ENCODE measurements at regions not wholly inside any gene's neighbourhood (a gene's known extent, or its start where the extent isn't known, plus 50 kb on each side); places are given as distances from the start of the nearest gene placed in this dataset.

DNA sequence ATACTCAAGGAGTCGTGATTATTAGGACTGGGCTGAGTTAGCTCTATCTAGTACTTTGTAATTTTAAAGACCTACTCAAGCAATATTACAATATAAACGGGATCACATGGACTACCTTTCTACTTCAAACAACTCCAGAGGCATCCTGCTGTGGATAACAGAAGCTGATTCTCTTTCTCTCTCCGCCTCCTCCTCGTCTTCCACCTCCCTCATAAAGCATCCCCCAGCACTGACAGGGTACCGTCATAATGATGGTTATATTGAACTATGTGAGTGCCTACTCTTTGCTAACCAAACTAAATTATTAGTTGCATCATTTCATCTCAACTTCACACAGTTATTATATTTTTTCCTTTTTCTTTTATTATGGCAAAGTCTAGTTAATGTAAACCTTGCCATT is 165.4 kb upstream of the FOXF1 start:
- TF ChIP-seq POLR2A (IDR thresholded peaks at IDR 0.05) (no peak), EP300 (IDR thresholded peaks at IDR 0.05) (no peak)
- TF ChIP-seq, protein P1, sequence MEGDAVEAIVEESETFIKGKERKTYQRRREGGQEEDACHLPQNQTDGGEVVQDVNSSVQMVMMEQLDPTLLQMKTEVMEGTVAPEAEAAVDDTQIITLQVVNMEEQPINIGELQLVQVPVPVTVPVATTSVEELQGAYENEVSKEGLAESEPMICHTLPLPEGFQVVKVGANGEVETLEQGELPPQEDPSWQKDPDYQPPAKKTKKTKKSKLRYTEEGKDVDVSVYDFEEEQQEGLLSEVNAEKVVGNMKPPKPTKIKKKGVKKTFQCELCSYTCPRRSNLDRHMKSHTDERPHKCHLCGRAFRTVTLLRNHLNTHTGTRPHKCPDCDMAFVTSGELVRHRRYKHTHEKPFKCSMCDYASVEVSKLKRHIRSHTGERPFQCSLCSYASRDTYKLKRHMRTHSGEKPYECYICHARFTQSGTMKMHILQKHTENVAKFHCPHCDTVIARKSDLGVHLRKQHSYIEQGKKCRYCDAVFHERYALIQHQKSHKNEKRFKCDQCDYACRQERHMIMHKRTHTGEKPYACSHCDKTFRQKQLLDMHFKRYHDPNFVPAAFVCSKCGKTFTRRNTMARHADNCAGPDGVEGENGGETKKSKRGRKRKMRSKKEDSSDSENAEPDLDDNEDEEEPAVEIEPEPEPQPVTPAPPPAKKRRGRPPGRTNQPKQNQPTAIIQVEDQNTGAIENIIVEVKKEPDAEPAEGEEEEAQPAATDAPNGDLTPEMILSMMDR (IDR thresholded peaks at IDR 0.05): no peak

Measured in tibial nerve (tissue), 4 donors.